Caco-2 (cell line): ENCODE measurements at regions not wholly inside any gene's neighbourhood (a gene's known extent, or its start where the extent isn't known, plus 50 kb on each side); places are given as distances from the start of the nearest gene placed in this dataset.

Experiments used
- BruUV-seq: library from RNA; stranded (reverse); fragments of 400-500 nt; replicated peaks from 2 replicates; lab custom pipeline; 2021; lab: Mats Ljungman, UMichigan
- CTCF ChIA-PET: fragments of 300-600 bp; sonication (Branson Sonifier 250); formaldehyde crosslinking; loops from one replicate; lab custom pipeline; 2022; ENCODE audit warnings: antibody characterized with exemption; lab: Charles Lee
- POLR2A ChIA-PET: fragments of 300-600 bp; sonication (Branson Sonifier 250); formaldehyde crosslinking; loops from one replicate; lab custom pipeline; 2022; ENCODE audit warnings: antibody characterized with exemption; lab: Charles Lee
- DNase-seq, 2 experiments: peaks; one replicate each; pipeline versions ENCODE4 v3.0.0 to v3.0.0-alpha.2; 2020 to 2022
- H3K27me3 ChIP-seq: replicated peaks from 2 replicates; pipeline ENCODE4 v1.6.0; 2011; ENCODE audit warnings: low read length; ENCODE audit not compliant: control insufficient read depth, insufficient read depth
- H3K36me3 ChIP-seq: 2 replicates; pipeline ENCODE4 v1.5.1; 2011; ENCODE audit warnings: low read length; ENCODE audit not compliant: control insufficient read depth, insufficient read depth
- H3K4me1 ChIP-seq: fragments of 250-450 bp; sonication (Bioruptor Pico); 2 replicates; pipeline ENCODE4 v1.5.1; 2020; ENCODE audit warnings: mild to moderate bottlenecking
- H3K4me3 ChIP-seq: 2 replicates; pipeline ENCODE4 v1.5.1; 2011; ENCODE audit warnings: low read depth, mild to moderate bottlenecking, control low read depth, low read length
- H3K9me3 ChIP-seq: fragments of 250-450 bp; sonication (Bioruptor Pico); 2 replicates; pipeline ENCODE4 v1.5.1; 2020; ENCODE audit warnings: mild to moderate bottlenecking, moderate library complexity
- H3K27ac Mint-ChIP-seq: one replicate; pipeline ENCODE4 v1.8.0; 2022; ENCODE audit warnings: mixed read lengths; ENCODE audit not compliant: unreplicated experiment
- H3K27me3 Mint-ChIP-seq: one replicate; pipeline ENCODE4 v1.8.0; 2022; ENCODE audit warnings: mixed read lengths; ENCODE audit not compliant: insufficient read depth, unreplicated experiment
- H3K36me3 Mint-ChIP-seq: one replicate; pipeline ENCODE4 v1.8.0; 2022; ENCODE audit warnings: mild to moderate bottlenecking, mixed read lengths; ENCODE audit not compliant: insufficient read depth, unreplicated experiment
- H3K4me1 Mint-ChIP-seq: one replicate; pipeline ENCODE4 v1.8.0; 2022; ENCODE audit warnings: low read depth, mixed read lengths; ENCODE audit not compliant: unreplicated experiment
- H3K4me3 Mint-ChIP-seq: one replicate; pipeline ENCODE4 v1.8.0; 2022; ENCODE audit warnings: mild to moderate bottlenecking, moderate library complexity, mixed read lengths; ENCODE audit not compliant: unreplicated experiment
- H3K9me3 Mint-ChIP-seq: one replicate; pipeline ENCODE4 v1.8.0; 2022; ENCODE audit warnings: mixed read lengths; ENCODE audit not compliant: unreplicated experiment
- intact Hi-C: fragments of 100-400 bp; cut with micrococcal nuclease; formaldehyde crosslinking; loops from one replicate; pipeline ENCODE4 v1.10.0; 2022; ENCODE audit not compliant: unreplicated experiment
- TF ChIP-seq, protein P1 (sequence below), 2 experiments: fragments of 200-600 bp in 1 of 2; IDR thresholded peaks; 1 replicate in 1 of 2; 2 replicates in 1 of 2; pipeline versions ENCODE4 v1.5.1 to v1.8.0; 2011 to 2022; ENCODE audit warnings: antibody characterized with exemption in 1 of 2, control low read depth in 1 of 2, inconsistent platforms in 1 of 2, low read depth in 1 of 2, low read length in 1 of 2, mild to moderate bottlenecking in 1 of 2, moderate library complexity in 1 of 2; ENCODE audit not compliant: insufficient read depth in 1 of 2, severe bottlenecking in 1 of 2, unreplicated experiment in 1 of 2

- intact Hi-C loops, result no loop called here
- Histone ChIP-seq H3K9me3 (no peaks in the 10 kb centered on the region), H3K4me1 (peaks cover 8% of the 10 kb centered on the region), H3K27me3 (no peaks in the 10 kb centered on the region), H3K36me3 (no peaks in the 10 kb centered on the region), H3K4me3 (no peak overlapping the region)
- no TSS peak for BruUV-seq
- no peak for DNase-seq
- ChIA-PET POLR2A (no interaction called here), CTCF (interaction anchor here (1.0 to 1.3 kb wide), 2 partner anchors 16 to 106 kb away, joined by 3 read pairs; no protein-coding TSS in a partner anchor)
- H3K36me3 Mint-ChIP-seq, result no peaks in the 10 kb centered on the region
- no peaks in the 10 kb centered on the region for H3K9me3 Mint-ChIP-seq
- no peaks in the 10 kb centered on the region for H3K27me3 Mint-ChIP-seq
- peaks cover under 1% of the 10 kb centered on the region for H3K4me1 Mint-ChIP-seq
- no peak overlapping the region for H3K4me3 Mint-ChIP-seq
- TF ChIP-seq, protein P1, sequence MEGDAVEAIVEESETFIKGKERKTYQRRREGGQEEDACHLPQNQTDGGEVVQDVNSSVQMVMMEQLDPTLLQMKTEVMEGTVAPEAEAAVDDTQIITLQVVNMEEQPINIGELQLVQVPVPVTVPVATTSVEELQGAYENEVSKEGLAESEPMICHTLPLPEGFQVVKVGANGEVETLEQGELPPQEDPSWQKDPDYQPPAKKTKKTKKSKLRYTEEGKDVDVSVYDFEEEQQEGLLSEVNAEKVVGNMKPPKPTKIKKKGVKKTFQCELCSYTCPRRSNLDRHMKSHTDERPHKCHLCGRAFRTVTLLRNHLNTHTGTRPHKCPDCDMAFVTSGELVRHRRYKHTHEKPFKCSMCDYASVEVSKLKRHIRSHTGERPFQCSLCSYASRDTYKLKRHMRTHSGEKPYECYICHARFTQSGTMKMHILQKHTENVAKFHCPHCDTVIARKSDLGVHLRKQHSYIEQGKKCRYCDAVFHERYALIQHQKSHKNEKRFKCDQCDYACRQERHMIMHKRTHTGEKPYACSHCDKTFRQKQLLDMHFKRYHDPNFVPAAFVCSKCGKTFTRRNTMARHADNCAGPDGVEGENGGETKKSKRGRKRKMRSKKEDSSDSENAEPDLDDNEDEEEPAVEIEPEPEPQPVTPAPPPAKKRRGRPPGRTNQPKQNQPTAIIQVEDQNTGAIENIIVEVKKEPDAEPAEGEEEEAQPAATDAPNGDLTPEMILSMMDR (IDR thresholded peaks at IDR 0.05; ENCODE audit: insufficient read depth in 1 of 2, low read depth in 1 of 2, low read length in 1 of 2, severe bottlenecking in 1 of 2, unreplicated experiment in 1 of 2), result no peak
- H3K27ac Mint-ChIP-seq, result no peak overlapping the region
Observed at GRCh38 chr2:120448961-120449810, 103.2 kb downstream of the INHBB start.

GRCh38 chr2:120450196-120450820 is 104.4 kb downstream of the INHBB start:
- no peaks in the 10 kb centered on the region for H3K36me3 Mint-ChIP-seq
- H3K27me3 Mint-ChIP-seq, result no peaks in the 10 kb centered on the region
- ChIA-PET POLR2A (no interaction called here), CTCF (no interaction called here)
- intact Hi-C loops, result no loop called here
- no peak overlapping the region for H3K27ac Mint-ChIP-seq
- TF ChIP-seq, protein P1 (IDR thresholded peaks at IDR 0.05; ENCODE audit: insufficient read depth in 1 of 2, low read depth in 1 of 2, low read length in 1 of 2, severe bottlenecking in 1 of 2, unreplicated experiment in 1 of 2), result no peak
- Histone ChIP-seq H3K27me3 (no peaks in the 10 kb centered on the region), H3K36me3 (no peaks in the 10 kb centered on the region), H3K4me3 (no peak overlapping the region), H3K4me1 (peaks cover 8% of the 10 kb centered on the region), H3K9me3 (no peaks in the 10 kb centered on the region)
- no TSS peak for BruUV-seq
- H3K4me3 Mint-ChIP-seq, result no peak overlapping the region
- H3K9me3 Mint-ChIP-seq, result no peaks in the 10 kb centered on the region
- no peak for DNase-seq
- H3K4me1 Mint-ChIP-seq, result peaks cover 10% of the 10 kb centered on the region

- Mint-ChIP-seq H3K4me3 (no peak overlapping the region), H3K9me3 (no peaks in the 10 kb centered on the region), H3K27me3 (no peaks in the 10 kb centered on the region), H3K27ac (peak overlapping the region; percentile 6), H3K36me3 (no peaks in the 10 kb centered on the region), H3K4me1 (peaks cover 10% of the 10 kb centered on the region)
- ChIA-PET CTCF (no interaction called here), POLR2A (no interaction called here)
- Histone ChIP-seq H3K4me1 (peaks cover 8% of the 10 kb centered on the region), H3K9me3 (no peaks in the 10 kb centered on the region), H3K27me3 (no peaks in the 10 kb centered on the region), H3K36me3 (no peaks in the 10 kb centered on the region), H3K4me3 (no peak overlapping the region)
- DNase-seq, result no peak
- BruUV-seq, result no TSS peak
- intact Hi-C loops, result no loop called here
- TF ChIP-seq, protein P1 (IDR thresholded peaks at IDR 0.05; ENCODE audit: insufficient read depth in 1 of 2, low read depth in 1 of 2, low read length in 1 of 2, severe bottlenecking in 1 of 2, unreplicated experiment in 1 of 2), result no peak
Observed at GRCh38 chr2:120451334-120451733, 105.4 kb downstream of the INHBB start.
